ENCODE measurements at regions not wholly inside any gene's neighbourhood (a gene's known extent, or its start where the extent isn't known, plus 50 kb on each side); places are given as distances from the start of the nearest gene placed in this dataset.

DNA sequence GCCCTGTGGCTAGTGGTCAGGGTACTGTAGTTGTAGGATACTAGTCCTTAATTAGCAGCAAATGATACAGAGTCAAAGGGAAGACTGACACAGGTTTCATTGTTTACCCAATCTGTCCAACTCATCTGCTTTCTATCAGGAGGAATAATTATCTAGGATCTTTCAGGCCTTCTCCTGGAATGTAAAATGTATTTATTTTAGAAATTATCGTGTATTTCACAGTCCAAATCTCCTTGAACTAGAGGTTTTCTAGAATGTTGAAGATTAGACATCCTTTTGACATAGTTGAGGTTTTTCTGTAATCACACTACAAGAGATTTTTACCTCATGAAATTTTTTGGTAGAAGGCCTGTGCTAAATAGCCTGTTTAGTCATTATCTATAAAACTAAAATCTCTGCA lies 1694.8 kb upstream of the PCDH20 start:
- Histone ChIP-seq H3K36me3 (no peaks in the 10 kb centered on the region), H3K9ac (ENCODE audit: low read depth in 2 of 2, low read length in 2 of 2) (no peak overlapping the region), H3K9me3 (peaks cover 4% of the 10 kb centered on the region), H3K27me3 (no peaks in the 10 kb centered on the region), H3K4me3 (no peak overlapping the region), H3K27ac (no peak overlapping the region), H3K4me1 (no peaks in the 10 kb centered on the region)
- DNase-seq: no peak
- intact Hi-C loops (cut with DNase I): no loop called here
- TF ChIP-seq, protein P1, sequence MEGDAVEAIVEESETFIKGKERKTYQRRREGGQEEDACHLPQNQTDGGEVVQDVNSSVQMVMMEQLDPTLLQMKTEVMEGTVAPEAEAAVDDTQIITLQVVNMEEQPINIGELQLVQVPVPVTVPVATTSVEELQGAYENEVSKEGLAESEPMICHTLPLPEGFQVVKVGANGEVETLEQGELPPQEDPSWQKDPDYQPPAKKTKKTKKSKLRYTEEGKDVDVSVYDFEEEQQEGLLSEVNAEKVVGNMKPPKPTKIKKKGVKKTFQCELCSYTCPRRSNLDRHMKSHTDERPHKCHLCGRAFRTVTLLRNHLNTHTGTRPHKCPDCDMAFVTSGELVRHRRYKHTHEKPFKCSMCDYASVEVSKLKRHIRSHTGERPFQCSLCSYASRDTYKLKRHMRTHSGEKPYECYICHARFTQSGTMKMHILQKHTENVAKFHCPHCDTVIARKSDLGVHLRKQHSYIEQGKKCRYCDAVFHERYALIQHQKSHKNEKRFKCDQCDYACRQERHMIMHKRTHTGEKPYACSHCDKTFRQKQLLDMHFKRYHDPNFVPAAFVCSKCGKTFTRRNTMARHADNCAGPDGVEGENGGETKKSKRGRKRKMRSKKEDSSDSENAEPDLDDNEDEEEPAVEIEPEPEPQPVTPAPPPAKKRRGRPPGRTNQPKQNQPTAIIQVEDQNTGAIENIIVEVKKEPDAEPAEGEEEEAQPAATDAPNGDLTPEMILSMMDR (IDR thresholded peaks at IDR 0.05): no peak

DNA sequence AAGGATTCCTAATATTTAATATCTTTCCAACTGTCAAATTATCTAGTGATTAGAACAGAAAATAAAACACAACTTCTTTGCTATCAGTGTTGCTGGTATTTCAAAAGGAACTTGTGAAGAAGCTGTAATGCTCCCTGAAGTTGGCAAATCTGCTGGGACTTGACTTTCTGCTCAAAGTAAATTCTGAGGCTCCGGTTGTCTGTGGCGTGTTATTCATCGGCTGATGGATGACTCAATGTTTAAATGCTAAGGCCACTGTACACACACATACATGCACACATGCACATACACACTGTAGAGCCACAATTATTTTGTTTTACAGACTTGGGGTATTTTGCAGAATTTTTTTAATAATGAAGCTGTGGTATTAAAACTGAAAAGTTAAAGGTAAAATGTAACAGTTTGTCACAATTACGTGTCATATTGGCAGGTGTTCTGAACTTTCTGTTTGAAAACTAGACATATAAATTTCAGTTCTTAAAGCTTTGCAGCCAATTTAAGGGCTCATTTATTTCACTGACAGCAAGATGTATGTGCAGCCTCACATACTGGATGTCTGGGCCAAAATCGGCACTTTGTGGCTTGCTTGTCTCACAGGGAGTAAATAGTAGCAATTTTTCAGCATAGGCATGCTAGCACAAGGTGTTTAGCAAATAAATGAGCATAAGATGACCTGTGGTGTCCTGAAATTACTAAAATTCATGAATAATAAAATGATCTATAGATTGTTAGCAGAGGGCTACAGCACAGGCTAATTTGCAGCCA lies 1691.7 kb upstream of the PCDH20 start:
- no peak for DNase-seq
- Histone ChIP-seq H3K27me3 (no peaks in the 10 kb centered on the region), H3K9me3 (peaks cover 4% of the 10 kb centered on the region), H3K27ac (no peak overlapping the region), H3K36me3 (no peaks in the 10 kb centered on the region), H3K4me1 (no peaks in the 10 kb centered on the region), H3K9ac (ENCODE audit: low read depth in 2 of 2, low read length in 2 of 2) (no peak overlapping the region), H3K4me3 (no peak overlapping the region)
- TF ChIP-seq, protein P1 (IDR thresholded peaks at IDR 0.05): no peak
- intact Hi-C loops (cut with DNase I): no loop called here

DNA sequence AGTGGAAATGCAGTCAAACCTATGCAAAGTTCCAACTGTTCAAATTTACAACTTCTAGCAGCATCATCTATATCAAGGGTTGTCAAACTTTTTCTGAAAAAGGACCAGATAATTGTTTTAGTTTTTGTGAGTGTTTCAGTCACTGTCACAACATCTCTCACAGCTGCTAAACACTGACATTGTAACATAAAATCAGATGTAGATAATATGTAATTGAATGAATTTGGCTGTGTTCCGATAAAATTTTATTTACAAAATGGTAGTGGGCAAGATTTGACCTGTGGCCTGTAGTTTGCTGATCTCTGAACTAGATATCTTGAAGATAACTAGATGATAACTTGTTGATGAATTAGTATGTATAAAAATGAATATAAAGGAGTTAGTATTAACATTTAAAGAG lies 1679.1 kb upstream of the PCDH20 start:
- intact Hi-C loops (cut with DNase I): no loop called here

DNA sequence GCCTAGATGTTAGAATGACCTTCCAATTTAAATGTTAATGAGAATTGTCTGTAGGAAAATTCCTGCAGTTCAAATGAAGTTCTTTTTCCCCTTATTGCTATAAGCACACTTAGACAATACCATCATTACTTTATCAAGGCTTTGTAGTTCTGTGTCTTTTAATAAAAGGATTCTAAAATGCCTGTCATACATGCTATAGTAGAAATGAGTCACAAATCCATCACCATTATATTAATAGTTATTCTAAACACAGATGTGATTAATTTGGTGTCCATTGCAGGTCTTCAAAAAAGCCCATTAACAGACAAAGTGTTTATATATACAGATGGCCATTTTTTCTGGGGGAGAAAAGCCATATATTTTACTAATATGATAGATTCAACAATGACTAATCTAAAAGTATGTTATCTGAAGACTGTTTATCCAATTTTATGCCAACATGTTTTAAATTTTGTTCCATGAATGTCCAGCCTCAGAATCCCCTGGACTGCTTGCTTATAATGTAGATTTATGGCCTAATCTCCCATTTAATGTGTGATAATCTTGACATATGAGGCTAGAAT lies 1678.3 kb upstream of the PCDH20 start:
- TF ChIP-seq, protein P1 (IDR thresholded peaks at IDR 0.05): no peak
- H3K4me3 ChIP-seq: no peak overlapping the region
- no peaks in the 10 kb centered on the region for H3K27me3 ChIP-seq
- no peaks in the 10 kb centered on the region for H3K4me1 ChIP-seq
- H3K9ac ChIP-seq (ENCODE audit: low read depth in 2 of 2, low read length in 2 of 2): no peak overlapping the region
- H3K27ac ChIP-seq: no peak overlapping the region
- no peaks in the 10 kb centered on the region for H3K36me3 ChIP-seq
- intact Hi-C loops (cut with DNase I): no loop called here
- DNase-seq: no peak
- no peaks in the 10 kb centered on the region for H3K9me3 ChIP-seq

More for the DNA sequence above, 1679.1 kb upstream of the PCDH20 start:
- TF ChIP-seq, protein P1 (IDR thresholded peaks at IDR 0.05): no peak
- DNase-seq: no peak
- Histone ChIP-seq H3K4me3 (no peak overlapping the region), H3K27ac (no peak overlapping the region), H3K36me3 (no peaks in the 10 kb centered on the region), H3K27me3 (no peaks in the 10 kb centered on the region), H3K9me3 (no peaks in the 10 kb centered on the region), H3K9ac (ENCODE audit: low read depth in 2 of 2, low read length in 2 of 2) (no peak overlapping the region), H3K4me1 (no peaks in the 10 kb centered on the region)

DNA sequence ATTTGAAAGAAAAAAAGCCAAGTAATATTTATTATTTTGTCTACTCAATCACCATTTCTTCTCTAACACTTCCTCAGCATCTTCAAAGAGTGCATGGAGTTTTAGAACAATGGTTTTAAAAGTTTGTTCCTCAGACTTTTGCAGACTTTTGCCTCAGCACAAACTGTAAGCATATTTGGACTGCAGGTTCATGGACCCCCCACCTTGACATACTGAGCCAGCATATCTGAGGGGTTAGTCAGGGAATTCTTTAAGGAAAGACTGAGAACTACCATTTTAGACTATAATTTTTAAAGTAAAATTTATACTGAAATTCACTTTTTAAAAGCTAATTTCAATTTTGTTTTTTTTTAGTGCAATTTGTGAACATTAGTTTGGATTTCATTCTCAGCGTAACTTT lies 1676.8 kb upstream of the PCDH20 start:
- Histone ChIP-seq H3K36me3 (no peaks in the 10 kb centered on the region), H3K27me3 (no peaks in the 10 kb centered on the region), H3K9me3 (no peaks in the 10 kb centered on the region), H3K4me3 (no peak overlapping the region), H3K9ac (ENCODE audit: low read depth in 2 of 2, low read length in 2 of 2) (no peak overlapping the region), H3K27ac (no peak overlapping the region), H3K4me1 (no peaks in the 10 kb centered on the region)
- TF ChIP-seq, protein P1 (IDR thresholded peaks at IDR 0.05): no peak
- intact Hi-C loops (cut with DNase I): no loop called here
- DNase-seq: no peak

Measured in colonic mucosa (tissue), 4 donors.